ENCODE measurements at regions not wholly inside any gene's neighbourhood (a gene's known extent, or its start where the extent isn't known, plus 50 kb on each side); places are given as distances from the start of the nearest gene placed in this dataset.

DNA sequence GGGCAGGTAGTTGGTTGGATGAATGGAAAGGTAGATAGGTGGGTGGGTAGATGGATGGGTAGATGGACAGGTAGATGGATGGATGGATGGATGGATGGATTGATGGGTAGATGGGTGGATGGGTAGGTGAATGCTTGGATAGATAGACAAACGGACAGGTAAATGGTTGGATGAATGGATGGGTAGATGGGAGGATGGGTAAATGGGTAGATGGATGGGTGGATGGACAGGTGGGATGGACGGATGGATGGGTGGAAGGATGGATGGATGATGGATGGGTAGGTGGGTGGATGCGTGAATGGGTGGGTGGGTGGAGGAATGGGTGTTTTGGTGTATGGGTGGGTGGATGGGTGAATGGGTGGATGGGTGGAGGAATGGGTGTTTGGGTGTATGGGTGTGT is 50.1 kb upstream of the ASAP2 start:
- DNase-seq, result no peak

DNA sequence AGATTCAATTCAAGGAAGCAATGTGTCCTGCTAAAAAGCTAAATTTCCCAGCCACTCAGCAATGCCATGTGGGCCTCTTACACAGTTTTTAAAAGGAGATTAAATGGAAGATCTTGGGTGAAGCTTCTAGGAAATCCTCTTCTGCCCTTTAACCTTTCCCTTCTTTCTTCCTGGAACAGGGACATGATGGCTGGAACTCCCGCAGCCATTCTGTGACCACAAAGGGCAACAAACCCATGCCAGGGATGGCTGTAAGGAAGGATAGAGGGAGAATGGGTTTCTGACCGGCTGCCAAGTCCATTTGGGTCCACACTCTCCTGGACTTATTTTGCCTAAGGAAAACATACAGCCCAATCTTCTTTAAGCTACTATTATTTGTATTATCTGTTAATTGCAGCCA is 52.6 kb upstream of the ASAP2 start:
- DNase-seq, result no peak

DNA sequence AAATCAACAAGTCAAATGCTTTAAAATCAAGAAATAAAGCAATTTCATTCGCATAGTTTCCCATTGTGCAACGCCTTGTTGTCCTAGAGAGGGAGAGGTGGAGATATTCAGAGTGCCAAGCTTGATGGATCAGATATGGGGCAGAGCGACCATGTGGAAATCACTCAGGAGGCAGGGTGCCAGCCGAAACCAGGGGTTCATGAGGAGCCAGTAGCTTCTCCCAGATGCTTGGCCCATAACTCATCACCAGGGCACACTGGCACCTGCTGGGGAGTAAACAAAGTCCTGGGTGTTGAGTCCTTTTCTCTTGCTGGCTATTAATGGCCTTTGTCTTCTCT is 53.0 kb upstream of the ASAP2 start:
- DNase-seq, result no peak

DNA sequence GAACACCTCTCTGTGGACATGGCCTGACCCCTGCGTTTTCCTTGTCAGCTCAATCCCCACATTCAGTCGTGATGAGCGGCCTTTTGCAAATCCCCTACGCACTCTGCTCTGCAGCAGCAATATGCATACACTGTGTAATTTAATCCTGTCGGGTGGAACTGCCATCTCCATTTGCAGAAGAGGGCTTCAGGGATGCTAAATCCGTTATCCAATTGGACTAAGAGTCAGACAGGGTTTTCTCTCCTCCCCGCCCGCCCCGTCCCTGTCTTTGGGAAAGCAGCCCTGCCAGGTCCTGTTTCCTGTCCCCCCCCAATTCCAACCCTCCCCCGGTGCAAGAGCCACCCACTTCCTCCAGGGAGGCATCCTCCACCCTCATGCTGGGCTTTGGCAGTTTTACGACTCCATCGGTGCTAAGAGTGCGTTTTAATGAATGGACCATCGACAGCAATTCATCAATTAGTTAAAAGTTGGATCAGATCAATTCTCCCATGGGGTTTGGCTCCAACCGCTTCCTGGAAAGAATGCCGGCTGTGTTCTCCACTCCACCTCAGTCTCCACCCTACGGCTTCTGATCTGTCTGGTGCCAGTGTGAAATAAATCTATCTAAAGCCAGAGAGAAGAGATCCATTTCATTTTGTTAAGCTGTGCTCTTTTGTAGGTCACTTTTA is 53.5 kb upstream of the ASAP2 start:
- no peak for DNase-seq

DNA sequence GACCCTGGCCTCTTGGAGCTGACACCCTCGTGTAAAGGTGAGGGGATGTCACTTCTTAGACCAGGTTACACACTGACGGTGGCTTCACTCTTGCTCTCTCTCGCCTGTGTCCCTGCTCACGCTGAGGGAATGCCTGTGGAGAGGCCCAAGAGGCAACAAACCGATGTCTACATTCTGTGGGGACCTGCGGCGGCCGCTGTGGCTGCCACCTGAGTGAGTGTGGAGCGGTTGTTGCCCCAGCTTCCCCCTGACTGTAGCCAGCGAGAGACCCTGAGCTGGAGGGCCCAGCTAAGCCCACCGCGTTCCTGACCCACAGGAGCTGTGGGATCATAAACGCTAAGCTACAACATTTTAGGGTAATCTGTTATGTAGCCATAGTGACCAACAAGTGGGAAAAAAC is 55.7 kb upstream of the ASAP2 start:
- DNase-seq, result no peak

DNA sequence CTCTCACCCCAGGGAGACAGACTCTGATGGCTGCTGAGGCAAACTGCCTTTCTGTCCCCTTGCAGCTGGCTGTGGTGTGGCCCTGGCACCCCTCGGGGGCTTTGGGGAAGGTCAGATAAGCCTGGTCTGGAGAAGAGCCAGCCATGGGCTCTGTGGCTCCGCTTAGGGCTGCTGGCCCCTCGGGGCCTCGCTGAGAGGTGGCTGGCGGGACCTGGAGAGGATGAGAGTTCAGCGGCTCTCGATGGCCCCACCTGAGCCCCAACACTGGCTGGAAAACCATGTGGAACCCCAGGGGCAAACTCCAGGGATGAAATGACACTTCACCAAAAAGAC is 56.1 kb upstream of the ASAP2 start:
- DNase-seq, result no peak

DNA sequence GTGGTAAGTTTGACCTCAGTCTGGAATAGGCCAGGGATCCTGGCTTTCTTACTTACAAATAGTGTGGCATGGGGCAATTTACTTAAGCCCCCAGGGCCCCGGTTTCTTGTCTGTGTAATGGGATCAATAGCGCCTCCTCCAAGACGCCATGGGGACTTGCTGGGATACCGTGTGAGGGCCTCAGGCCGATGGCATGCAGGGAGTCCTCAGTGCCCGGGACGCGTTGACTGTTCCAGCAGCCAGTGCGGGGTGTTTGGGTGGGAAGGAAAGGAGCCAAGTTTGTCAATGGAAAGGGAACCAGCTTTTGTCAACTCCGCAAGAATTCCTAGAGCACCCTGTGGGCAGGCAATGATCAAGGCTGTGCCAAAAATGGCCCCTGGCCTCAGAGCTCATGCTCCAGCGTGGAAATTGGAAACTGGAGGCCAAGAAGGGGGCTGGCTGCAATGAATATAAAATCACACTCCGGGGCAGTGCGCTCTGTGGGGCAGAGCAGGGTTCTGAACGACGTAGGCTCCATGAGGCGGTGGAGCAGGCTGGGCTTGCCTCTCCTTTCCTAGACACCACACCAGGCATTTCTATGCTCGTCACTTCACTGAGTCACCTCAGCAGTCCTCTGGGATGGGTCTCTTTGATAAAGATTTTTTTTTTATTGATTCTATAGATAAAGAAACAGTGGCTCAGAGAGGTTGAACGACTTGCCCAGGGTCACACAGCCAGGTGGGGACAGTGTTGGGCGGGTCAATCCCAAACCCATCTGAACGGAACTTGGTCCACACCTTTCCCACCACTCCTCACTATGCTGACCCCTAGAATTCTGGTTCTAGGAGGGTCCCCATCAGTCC is 56.7 kb upstream of the ASAP2 start:
- no peak for DNase-seq

DNA sequence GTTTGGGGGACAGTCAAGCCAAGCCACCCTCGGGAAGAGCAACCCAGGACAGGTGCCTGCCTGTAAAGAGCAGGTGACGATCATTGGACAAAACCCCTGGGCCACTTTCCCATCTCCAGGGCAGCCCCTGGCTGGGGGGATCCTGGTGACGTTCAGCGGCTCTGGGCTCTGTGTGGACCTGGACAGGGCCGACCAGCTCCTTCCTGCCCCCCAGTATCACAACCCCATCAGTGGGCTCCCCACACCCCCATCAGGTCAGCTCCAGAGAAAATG is 57.3 kb upstream of the ASAP2 start:
- no peak for DNase-seq

DNA sequence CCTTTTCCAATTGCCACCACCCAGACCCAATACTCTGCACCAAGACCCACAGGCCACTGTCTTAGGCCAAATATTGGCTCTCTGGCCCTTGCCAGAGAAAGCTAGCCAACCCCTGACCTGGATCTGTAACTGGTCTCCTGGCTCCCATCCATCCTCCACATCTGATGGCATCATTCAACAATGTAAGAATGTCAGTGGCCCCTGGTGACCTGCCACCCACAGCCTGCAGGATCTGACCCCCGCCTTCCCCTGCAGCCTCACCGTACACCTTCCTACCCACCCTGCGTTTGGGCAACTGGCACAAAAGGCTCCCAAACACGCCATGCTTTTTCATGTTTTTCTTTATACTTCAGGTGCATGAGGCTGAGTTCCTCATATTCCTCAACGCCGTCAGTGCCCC is 60.0 kb upstream of the ASAP2 start:
- no peak for DNase-seq

DNA sequence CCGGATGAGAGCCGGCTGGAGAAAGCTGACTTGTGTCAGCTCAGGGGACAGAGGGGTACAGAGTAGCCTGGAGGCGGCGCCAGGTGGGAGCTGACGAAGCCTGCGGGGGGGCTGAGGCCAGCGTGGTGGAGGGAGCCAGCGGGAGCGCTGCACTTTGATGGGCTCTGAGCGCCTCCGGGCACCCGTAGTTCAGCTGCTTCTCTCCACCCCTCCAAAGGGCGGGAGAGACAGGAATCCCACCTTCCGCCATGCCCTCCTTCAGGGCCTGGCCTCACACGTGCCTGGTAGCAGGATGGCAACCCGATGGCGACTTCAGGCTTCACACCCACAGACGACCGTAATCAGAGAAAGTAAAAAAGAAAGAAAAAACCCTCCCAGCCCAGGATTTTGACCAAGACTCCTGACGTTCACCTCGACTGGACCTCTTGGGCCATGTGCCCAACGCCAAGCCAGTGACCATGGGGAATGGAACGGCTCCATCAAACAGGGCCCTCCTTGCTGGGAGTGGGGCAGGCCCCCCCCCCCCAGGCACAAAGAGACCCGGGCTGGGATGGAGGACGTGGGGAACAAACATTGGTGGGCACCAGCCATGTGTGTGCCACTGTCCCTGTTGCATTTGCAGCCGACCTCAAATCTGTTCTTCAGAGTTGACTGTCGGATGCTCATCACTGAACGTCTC is 60.7 kb upstream of the ASAP2 start:
- DNase-seq, result no peak

DNA sequence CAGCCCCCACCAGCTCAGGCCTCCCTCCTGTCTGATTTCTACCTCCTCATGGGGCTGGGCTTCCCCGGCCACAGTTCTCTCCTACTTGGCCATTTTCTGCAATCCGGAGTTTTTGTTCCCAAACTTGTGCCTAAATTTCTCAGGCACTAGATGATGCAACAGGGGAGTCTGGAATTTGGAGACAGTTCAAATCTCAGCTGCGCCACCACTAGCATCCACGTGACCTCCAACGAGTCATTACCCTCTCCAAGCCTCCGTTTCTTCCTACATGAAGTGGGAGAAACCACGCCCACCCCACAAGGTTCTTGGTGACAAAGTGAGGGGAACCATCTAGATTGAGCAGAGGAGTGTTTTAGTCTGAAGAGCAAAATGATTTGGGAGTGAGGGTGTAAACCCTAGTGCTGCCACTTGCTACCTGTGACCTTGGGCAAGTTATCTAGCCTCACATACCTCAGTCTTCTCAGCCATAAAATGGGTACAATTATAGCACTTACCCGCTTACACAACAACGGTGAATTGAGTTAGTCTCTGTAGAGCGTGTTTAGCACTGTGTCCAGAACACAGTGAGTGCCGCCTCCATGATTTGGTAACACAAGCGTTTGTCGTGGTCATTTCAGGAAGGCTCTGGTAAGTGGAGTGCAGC is 61.4 kb upstream of the ASAP2 start:
- peak; percentile 41 to 61 (median 56) for DNase-seq

DNA sequence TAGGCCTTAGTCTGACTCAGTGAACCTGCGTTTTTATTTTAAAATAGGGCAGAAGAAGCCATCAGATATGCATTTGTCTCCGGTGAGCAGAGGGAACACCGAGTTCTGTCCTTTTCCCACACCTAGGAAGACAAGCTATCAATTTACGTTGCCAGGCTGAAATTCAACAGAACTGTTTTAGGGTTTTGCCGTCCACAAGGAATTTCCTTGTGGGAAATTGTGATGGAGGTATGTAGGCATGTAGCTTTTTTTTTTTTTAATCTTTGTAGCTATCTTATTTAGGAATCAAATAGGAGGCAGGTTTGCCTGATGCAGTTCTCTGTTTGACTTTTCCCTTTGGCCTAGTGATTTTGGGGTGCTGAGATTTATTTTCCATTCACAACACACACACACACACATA is 62.0 kb upstream of the ASAP2 start:
- no peak for DNase-seq

DNA sequence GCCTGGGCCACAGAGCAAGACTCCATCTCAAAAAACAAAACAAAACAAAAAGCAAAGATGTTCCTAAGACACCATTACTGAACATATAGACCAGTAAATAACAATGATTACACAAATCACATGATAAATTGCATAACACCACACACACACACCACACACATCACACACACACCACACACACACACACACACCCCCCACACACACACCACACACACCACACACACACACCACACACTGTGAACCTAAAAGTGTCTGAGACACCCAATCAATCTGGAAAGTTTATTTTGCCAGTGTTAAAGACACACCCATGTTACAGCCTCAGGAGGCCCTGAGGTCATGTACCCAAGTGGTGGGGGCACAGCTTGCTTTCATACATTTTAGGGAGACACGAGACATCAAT is 62.6 kb upstream of the ASAP2 start:
- no peak for DNase-seq

DNA sequence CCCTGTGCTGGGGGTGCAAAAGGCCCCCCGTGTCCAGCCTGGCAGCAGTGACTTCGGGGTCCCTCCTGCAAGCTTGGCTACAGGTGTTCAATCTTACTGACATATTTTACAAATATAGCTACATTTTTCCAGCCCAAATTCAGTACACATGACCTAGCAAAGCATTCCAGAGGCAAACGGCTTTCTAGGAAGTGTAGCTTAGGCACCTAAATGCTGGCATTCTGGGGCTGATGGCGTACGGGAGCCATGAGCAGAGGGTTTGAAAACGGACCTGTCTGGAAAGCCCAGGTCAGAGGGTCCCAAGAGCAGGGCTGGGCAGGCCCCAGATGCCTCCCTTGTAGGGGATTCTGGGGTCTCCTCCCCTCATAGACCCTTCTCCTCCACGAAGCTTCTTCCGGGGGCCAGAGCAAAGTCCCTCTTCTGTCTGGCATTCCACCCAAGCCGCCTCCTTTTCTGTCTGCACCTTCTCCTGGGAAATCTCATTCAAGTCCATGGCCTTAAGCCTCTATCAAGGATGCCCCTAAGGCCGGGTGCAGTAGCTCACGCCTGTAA is 63.3 kb upstream of the ASAP2 start:
- DNase-seq, result no peak

DNA sequence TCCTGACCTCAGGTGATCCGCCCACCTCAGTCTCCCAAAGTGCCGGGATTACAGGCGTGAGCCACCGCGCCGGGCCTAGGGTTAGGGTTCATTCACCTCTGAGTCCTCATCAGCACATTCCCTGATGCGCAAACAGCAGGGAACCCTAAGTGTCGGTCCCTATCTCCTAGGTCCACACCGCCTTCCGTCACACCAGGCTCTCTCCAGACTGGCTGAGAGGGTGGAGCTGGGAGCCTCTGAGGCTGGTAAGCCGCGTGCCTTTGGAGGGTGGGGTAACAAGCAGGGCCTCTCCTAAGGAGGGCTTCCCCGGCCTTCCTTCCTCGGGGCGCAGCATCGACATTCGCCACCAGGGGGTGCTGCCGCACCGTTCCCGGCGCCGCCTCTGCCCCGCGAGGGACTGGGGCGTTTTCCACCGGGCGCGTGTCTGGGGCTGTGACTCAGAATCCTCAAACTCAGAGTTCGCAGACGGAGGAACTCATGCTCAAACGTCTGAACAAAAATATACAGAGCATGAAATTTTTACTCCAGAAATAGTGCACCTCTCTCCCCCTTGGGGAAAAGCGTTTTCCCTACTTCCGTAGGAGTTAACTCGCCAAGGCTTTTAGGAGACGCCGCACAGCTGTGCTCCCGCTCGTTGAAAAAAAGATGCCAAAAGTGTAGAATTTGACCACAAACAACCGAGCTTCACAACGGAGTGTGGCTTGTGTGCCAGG is 63.9 kb upstream of the ASAP2 start:
- DNase-seq, result peak; percentile 87 to 93 (median 93)

DNA sequence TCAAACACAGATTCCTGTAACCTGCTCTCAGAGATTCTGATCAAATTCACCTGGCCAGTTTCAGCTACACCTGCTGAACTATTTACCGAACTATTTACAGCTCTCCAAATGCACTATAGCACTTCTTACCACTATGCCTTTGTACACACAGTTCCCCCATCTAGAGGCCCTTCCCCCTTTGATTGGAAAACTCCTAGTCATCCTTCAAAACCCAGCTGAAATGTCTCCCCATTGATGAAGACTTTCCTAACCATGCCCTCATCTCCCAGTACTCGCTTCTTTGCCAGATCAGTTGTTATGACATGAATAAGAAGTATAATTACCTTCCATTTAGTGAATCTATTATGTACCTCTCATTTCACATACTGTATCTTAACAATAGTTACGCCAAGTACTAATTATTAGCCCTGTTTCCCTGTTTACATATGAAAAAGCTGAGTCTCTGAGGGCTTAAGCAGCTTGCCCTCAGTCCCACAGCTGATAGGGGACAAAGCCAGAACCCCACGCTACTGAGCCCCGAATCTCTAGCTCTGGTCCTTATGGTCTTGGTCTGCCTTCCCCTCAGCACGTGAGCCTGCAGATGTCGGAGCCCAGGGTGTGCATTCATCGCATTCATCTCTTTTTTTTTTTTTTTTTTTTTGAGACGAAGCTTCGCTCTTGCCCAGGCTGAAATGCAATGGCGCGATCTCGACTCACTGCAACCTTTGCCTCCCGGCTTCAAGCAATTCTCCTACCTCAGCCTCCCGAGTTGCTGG is 64.7 kb upstream of the ASAP2 start:
- DNase-seq, result no peak

DNA sequence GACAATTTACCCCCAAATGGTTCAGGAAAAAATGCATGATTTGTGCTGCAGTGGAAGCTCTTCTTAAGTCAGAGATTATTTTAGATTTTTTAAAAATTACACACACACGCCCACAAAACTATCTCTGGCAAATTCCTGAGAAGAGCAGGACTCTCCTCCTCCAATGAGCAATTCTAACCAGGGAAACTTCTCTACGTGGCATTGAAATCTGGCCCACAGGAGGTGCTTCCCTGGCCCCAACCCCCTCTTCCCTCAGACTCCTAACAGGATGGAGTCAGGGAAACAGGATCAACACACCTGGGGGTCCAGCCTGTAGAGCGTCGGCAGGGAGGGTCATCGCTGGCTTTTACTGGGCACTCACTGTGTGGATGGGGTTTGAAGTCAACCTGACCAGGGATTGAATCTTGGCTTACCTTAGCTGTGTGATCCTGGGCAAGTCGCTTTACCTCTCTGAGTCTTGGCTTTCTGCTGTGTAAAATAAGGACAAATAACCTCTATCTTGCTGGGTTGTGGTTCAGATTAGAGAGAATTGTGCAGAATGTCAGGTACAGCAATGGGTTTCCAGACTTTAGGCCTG is 65.4 kb upstream of the ASAP2 start:
- no peak for DNase-seq

DNA sequence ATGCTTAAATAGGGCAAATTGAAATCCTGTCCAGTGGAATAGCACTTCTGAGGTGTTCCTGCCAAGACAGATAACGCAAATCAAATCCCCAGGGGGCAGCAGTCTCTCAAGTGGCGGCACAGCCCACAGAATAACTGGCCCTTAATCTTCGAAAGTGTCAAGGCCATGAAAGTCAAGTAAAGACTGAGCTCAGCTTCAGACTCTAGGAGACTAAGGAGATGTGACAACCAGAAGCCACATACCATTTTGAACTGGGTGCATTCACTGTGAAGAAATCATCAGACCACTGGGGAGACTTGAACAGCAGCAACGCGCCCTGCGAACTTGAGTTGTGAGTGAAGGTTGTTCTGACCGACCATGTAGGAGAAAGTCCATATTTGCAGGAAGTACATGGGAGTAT is 66.0 kb upstream of the ASAP2 start:
- no peak for DNase-seq

DNA sequence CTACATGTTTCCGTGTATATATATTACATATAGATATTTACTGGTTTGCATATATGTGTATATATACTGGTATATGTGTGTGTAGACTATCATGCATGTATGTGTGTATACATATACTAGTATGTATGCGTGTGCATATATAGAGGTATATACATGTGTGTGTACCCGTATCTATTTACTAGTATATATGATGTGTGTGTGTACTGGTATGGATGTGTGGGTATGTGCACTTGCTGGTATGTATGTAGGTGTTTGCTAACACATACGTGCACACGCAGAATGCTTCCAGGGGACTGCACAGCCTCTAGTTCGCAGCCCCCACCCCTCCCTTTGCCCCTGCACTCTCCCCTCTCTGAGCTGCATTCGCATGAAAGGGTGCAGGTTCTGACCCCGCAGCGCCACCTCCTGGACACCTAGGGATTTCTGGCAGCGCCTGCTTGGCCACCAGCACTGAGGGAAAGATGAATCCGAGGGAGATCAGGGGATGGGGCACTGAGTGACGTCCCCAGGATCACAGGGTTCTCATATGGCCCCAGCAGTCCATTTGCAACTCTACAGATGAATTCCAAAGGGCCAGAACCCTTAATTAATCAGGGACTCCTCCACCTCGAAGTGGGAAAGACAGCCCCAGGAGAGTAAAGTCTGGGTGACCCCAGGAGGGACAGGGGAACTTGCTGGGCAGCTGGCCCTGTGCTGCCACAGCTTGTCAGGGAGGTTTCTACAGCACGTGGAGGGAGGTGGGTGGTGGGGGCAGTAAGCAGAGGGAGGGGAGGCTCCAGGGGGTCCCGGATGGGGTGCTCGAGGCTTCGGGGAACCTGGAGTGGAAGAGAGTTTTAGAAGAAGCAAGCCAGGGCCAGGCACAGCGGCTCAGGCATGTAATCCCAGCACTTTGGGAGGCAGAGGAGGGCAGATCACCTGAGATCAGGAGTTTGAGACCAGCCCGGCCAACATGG is 66.8 kb upstream of the ASAP2 start:
- peak; percentile 71 to 90 (median 82) for DNase-seq

DNA sequence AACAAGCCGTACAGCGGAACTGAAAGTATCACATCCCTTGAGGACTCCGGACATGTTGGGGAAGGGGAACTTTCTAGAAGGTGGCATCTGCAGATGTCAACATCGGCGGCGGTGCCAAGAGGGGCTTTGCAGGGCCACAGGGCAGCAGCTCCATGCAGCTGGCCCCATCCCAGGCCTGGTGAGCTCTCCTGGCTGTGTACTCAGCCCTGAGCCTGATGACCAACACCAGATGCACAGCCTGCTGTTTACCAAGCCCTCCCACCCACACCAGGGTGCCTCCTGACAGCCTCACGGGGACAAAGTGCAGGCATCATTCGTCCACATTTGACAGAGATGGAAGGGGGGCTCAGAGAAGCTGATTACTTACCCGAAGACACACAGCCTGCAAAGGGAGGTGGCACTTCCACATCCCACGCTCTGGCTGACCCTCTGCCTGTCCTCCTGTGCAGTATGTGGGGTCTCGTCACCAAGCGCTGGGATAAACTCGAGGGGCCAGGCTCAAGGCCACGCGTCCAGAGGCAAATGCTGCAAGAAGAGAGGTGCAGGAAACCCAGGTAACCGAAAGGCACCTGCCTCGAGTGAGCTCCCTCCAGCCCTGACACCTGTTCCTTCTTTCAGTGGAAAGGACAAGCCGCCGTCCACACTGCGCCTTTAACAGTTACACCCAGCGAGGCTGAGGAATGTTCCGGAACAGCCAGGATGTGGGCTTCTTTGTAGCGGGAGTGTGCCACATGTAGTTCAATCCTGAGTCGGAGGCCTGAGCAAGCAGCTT is 69.0 kb upstream of the ASAP2 start:
- DNase-seq, result peak; percentile 41 to 70 (median 52)
